DOHH2 (cell line): ENCODE measurements at regions not wholly inside any gene's neighbourhood (a gene's known extent, or its start where the extent isn't known, plus 50 kb on each side); places are given as distances from the start of the nearest gene placed in this dataset.

Source experiments
- CTCF ChIP-seq: fragments of 200-600 bp; sonication (generic); IDR thresholded peaks from one replicate; pipeline ENCODE4 v1.5.1; 2014; ENCODE audit warnings: antibody characterized with exemption, mild to moderate bottlenecking, low read depth, low read length; ENCODE audit not compliant: poor library complexity, severe bottlenecking
- EZH2phosphoT487 ChIP-seq: fragments of 200-600 bp; sonication (generic); IDR thresholded peaks from 2 replicates; pipeline ENCODE4 v1.6.1; 2017; ENCODE audit warnings: borderline replicate concordance, mild to moderate bottlenecking, antibody characterized with exemption, low read length, moderate library complexity, mixed read lengths

GRCh38 chr2:5782103-5782502, 89.9 kb downstream of the SOX11 start:
- no peak for TF ChIP-seq CTCF
- no peak for TF ChIP-seq EZH2phosphoT487
